Left lobe of liver (tissue), 2 donors: ENCODE measurements at regions not wholly inside any gene's neighbourhood (a gene's known extent, or its start where the extent isn't known, plus 50 kb on each side); places are given as distances from the start of the nearest gene placed in this dataset.

Source experiments
- ATAC-seq: fragments of 200-7000 bp; cut with Tn5 transposase; one replicate; pipeline ENCODE4 v1.9.1; 2020; ENCODE audit warnings: mild to moderate bottlenecking, moderate library complexity
- DNase-seq: peaks from one replicate; pipeline ENCODE4 v3.0.0-alpha.2; 2020; ENCODE audit warnings: low spot score
- donor health status: DM: no; HTN: no; CAD: no; lungs with moderate emphysema.
- donor health status: DM: no; HTN: yes; CAD: no.

DNA sequence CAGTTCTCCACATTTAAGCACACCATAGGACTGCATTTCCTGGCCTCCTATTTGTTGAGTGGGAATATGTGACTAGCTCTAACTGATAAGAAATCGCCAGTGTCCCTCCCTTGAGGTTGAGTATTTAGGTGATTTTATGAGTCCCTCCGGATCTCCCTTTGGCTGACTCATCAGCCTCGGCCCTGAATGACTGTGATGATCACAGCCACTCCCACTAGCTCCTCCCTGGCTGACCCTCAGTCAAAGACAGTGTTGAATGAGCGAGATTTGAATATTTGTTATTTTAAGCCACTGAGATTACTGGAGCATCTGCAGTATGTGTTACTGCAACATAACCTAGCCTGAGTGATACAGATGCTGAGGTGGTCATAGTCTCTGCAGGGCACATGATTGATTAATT is 515.3 kb downstream of the EPHB1 start:
- DNase-seq (no peak), ATAC-seq (no peak)

- DNase-seq: no peak
- no peak for ATAC-seq
Measured at GRCh38 chr3:135311699-135312098, 516.6 kb downstream of the EPHB1 start.

DNA sequence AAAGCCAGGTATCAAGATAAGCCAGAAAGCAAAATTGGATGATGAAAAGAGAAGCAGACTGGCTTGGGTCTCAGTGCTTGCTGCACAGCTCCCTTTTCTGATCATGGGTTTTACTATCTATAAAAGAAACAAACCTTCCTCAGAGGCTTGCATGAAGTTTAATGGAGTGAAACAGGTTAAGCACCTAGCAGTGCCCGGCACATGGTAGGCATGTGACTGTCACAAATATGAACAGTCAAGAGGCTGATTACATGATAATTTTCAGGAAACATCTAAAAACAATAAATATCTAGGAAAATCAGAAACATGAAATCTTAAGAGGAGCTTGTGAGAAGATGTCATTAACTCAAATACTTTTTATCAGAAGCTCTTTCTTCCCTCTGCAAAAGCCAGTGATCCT is 519.2 kb downstream of the EPHB1 start:
- ATAC-seq (no peak), DNase-seq (no peak)

- DNase-seq (no peak), ATAC-seq (no peak)
Measured at GRCh38 chr3:135324301-135324700, 529.2 kb downstream of the EPHB1 start.

- ATAC-seq (no peak), DNase-seq (no peak)
Measured at GRCh38 chr3:135325096-135325495, 530.0 kb downstream of the EPHB1 start.

GRCh38 chr3:135325726-135326235 is 530.7 kb downstream of the EPHB1 start:
- ATAC-seq (no peak), DNase-seq (no peak)

DNA sequence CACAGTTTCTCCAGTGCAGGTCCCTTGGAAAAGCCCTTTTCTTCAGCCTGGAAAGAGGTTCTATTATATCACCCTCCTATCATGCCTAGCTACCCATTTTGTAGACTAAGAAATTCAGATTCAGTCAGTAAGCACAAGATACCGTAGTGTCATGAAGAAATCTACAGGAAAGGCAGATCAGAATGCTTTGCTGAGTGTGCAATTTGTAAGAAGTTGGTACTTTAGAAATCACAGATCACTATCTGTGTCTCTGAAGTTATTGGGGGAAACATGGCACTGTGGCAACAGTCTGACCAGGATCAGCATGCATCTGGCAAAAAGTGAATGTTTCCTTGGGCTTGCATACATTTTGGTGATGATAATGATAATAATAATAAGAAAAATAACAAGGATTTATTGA is 531.8 kb downstream of the EPHB1 start:
- DNase-seq (no peak), ATAC-seq (no peak)

DNA sequence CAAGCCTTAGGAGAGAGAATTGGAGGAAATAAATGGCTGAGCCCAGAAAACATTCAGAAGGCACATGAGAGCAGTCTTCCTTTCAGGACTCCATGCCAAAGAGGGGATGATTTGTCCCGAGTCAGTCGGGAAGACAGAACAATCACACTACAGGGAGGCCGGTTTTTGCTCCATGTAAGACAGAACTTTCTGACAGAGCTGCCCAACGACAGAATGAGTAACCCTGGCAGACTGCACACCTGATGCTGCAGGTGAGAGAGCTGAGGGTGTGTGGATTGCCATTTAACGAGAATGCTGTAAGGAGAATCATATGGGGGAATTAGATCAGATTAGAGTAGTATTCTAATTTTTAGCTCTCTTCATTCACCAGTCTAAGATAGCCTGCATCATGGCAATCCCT is 533.0 kb downstream of the EPHB1 start:
- no peak for DNase-seq
- no peak for ATAC-seq

DNA sequence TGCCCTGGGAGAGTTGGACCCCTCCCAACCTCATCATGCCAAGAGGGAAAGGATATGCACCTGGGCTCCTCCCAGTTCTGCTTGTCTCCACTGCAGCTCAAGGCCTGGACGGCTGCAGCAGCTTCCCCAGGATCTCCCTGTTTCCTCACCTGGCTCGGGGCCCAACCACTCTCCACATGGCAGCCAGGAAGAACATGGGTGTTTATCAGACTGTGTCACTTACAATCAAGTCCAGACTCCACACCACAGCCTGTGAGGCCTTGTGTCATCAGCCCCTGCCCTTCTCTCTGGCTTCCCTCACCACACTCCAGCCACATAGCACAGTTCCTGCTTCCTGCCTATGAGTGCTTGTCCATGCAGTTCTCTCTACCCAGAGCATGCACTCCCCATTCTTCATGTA is 534.4 kb downstream of the EPHB1 start:
- DNase-seq (no peak), ATAC-seq (no peak)

DNA sequence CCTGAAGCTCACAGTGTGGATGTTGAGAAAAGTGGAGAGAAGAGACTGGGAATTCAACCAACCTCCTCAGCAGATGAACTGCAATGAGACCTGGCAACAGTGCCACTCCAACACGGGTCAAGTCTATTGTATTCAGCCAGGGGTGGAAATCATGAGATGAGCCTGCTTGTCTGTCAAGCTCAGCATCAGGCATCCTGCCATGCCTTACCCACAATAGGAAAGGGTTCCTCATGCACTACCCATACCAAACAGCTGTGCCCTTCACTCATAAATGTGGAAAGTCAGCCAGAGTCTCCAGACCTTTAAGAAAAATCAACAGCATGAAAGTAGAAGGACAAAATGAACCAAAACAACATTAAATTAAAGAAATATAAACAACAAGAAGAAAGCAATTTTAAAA is 542.1 kb downstream of the EPHB1 start:
- no peak for ATAC-seq
- DNase-seq: no peak

- ATAC-seq (no peak), DNase-seq (no peak)
Measured at GRCh38 chr3:135348690-135349089, 553.6 kb downstream of the EPHB1 start.

DNA sequence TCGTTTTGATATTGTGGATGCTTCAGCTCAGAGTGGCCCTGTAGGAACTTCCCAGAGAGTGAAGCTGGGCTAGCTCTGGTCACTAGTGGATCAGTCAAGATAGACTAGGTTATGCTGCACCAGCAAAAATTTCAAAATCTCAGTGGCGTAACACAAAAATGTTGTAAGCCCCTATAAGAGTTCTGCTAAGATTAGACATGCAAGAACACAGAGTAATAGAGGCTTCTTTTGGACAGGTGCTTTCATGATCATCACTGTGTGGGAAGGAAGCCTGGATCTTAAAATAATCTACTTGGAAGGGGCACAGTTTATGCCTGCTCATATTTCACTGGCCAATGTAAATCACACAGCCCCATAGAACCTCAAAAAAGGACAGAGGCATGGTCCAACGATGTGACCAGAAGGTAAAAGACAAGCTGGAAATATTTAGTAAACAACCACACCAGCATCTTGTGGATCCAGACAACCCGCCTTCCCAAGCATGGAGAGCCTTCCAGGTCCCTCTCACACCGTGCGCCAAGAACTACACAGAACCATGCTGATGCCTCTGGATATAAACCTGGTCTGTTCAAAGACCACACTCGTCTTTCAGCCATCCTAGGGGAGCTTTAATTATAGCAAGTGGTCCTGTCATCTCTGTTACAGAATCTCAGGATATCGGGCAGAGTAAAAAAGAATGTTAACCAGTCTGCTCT is 554.3 kb downstream of the EPHB1 start:
- no peak for ATAC-seq
- no peak for DNase-seq

GRCh38 chr3:135352213-135352612 is 557.2 kb downstream of the EPHB1 start:
- no peak for ATAC-seq
- no peak for DNase-seq

- no peak for DNase-seq
- ATAC-seq: no peak
Measured at GRCh38 chr3:135362889-135363288, 567.8 kb downstream of the EPHB1 start.

- DNase-seq (no peak), ATAC-seq (no peak)
Measured at GRCh38 chr3:135364676-135365075, 569.6 kb downstream of the EPHB1 start.

GRCh38 chr3:135366816-135367215 is 571.8 kb downstream of the EPHB1 start:
- no peak for ATAC-seq
- no peak for DNase-seq

DNA sequence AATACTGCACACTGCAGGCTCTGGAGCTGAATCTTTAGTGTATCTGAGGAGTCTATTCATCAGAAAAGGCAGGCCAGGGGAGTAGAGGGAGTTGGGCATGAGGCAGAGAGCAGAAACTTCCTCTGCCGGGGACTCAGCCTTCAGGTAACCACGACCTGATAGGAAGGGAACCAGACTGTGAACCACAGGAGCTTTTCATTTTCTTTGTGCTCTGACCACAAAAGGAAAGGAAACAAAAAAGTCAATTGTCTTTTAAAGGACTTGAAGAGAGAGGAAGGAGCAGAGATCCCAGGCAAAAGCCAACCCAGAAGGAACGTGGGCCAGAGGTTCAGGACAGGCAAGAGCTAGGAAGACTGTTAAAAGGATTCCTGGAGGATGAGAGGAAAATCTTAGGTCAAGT is 573.3 kb downstream of the EPHB1 start:
- no peak for DNase-seq
- ATAC-seq: no peak

GRCh38 chr3:135368781-135369180 is 573.7 kb downstream of the EPHB1 start:
- no peak for ATAC-seq

GRCh38 chr3:135374571-135374970 is 579.5 kb downstream of the EPHB1 start:
- ATAC-seq (no peak), DNase-seq (no peak)

More at GRCh38 chr3:135368781-135369180, 573.7 kb downstream of the EPHB1 start:
- no peak for DNase-seq

DNA sequence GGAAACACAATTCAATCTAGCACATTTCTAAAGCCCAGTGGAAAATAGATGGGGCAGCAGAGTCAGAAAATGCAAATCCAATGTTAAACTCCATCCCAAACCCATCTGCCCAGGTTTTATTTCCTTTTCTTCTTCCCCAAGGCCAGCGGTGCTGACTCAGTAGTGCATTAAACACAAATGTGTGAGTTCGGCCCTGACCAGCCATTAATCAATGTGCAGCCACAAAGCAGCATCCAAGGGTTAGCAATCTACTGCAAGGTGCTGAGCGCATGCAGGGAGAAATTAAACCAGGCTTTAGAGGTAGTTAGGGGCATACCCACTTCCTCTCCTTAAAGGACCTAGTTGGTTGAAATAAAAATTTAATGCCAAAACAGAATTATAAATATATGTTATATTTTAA is 583.3 kb upstream of the PPP2R3A start:
- no peak for DNase-seq
- ATAC-seq: no peak

- ATAC-seq (no peak), DNase-seq (no peak)
Measured at GRCh38 chr3:135382621-135383020, 582.9 kb upstream of the PPP2R3A start.

DNA sequence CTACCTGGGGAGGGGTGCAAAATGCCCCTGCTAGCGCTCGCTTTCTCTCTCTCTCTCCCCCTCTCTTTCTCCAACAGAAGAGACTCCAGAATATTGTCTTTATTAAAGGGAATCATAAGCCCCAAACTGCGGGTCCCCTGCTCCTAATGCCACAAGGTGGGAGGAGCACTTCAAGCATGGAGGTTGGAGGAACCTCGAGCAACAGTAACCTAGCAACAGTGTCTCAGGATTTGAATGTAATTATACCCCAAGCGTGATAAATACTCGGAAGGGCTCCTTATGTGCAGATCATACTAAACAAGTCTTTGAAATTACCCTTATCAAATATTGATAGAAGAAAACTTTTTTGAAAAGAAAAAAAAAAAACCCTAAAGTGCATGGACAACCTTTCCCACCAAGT is 582.2 kb upstream of the PPP2R3A start:
- DNase-seq: no peak
- ATAC-seq: no peak

- ATAC-seq: no peak
Measured at GRCh38 chr3:135392151-135392550, 573.4 kb upstream of the PPP2R3A start.

More at GRCh38 chr3:135392151-135392550, 573.4 kb upstream of the PPP2R3A start:
- DNase-seq: no peak
